Keratinocyte (primary cell): ENCODE measurements at regions not wholly inside any gene's neighbourhood (a gene's known extent, or its start where the extent isn't known, plus 50 kb on each side); places are given as distances from the start of the nearest gene placed in this dataset.

Experiments used
- DNase-seq: peaks from one replicate; pipeline ENCODE4 v3.0.0-alpha.2; 2011; ENCODE audit warnings: low read depth, missing footprints, low spot score
- FAIRE-seq: peaks from 2 replicates; lab custom pipeline; 2011; peaks lifted over from hg19 to GRCh38; lab: Jason Lieb, UNC
- H2AFZ ChIP-seq: 2 replicates; pipeline ENCODE4 v1.6.0; 2012; ENCODE audit warnings: low read length, control low read depth, inconsistent platforms; ENCODE audit not compliant: control insufficient read depth
- H3K27ac ChIP-seq: 2 replicates; pipeline ENCODE4 v1.5.1; 2011; ENCODE audit warnings: low read length; ENCODE audit not compliant: control insufficient read depth, insufficient read depth
- H3K27me3 ChIP-seq: 3 replicates; pipeline ENCODE4 v1.6.0; 2011; ENCODE audit warnings: low read length; ENCODE audit not compliant: control insufficient read depth, insufficient read depth; ENCODE audit errors: extremely low read depth
- H3K36me3 ChIP-seq, 2 experiments: 2 replicates in 1 of 2; 3 replicates in 1 of 2; pipeline ENCODE4 v1.5.1; 2011; ENCODE audit warnings: low read length in 2 of 2, mild to moderate bottlenecking in 1 of 2; ENCODE audit not compliant: control insufficient read depth in 2 of 2, insufficient read depth in 2 of 2; ENCODE audit errors: extremely low read depth in 1 of 2
- H3K4me1 ChIP-seq: 3 replicates; pipeline ENCODE4 v1.5.1; 2011; ENCODE audit warnings: low read length; ENCODE audit not compliant: control insufficient read depth, insufficient read depth; ENCODE audit errors: extremely low read depth
- H3K4me2 ChIP-seq: 3 replicates; pipeline ENCODE4 v1.6.0; 2011; ENCODE audit warnings: low read depth, low read length; ENCODE audit not compliant: control insufficient read depth, insufficient read depth; ENCODE audit errors: extremely low read depth
- H3K4me3 ChIP-seq, 3 experiments: fragments of 200-600 bp in 1 of 3; sonication (generic) in 1 of 3; 2 replicates in 2 of 3; 3 replicates in 1 of 3; pipeline ENCODE4 v1.5.1; 2011 to 2016; ENCODE audit warnings: low read length in 3 of 3, mild to moderate bottlenecking in 3 of 3, control low read depth in 2 of 3, inconsistent platforms in 1 of 3, low read depth in 1 of 3, mixed read lengths in 1 of 3, mixed run types in 1 of 3, moderate library complexity in 1 of 3; ENCODE audit not compliant: control insufficient read depth in 2 of 3, insufficient read depth in 2 of 3; ENCODE audit errors: extremely low read depth in 1 of 3
- H3K79me2 ChIP-seq: 2 replicates; pipeline ENCODE4 v1.6.0; 2012; ENCODE audit warnings: low read length; ENCODE audit not compliant: control insufficient read depth, insufficient read depth
- H3K9ac ChIP-seq: 3 replicates; pipeline ENCODE4 v1.6.0; 2011; ENCODE audit warnings: low read length; ENCODE audit not compliant: control insufficient read depth, insufficient read depth; ENCODE audit errors: extremely low read depth
- H3K9me1 ChIP-seq: 3 replicates; pipeline ENCODE4 v1.6.0; 2011; ENCODE audit warnings: low read length; ENCODE audit not compliant: control insufficient read depth, insufficient read depth; ENCODE audit errors: extremely low read depth
- H3K9me3 ChIP-seq: 2 replicates; pipeline ENCODE4 v1.5.1; 2012; ENCODE audit warnings: low read depth, low read length; ENCODE audit not compliant: control insufficient read depth
- H4K20me1 ChIP-seq: 3 replicates; pipeline ENCODE4 v1.6.0; 2011; ENCODE audit warnings: low read length; ENCODE audit not compliant: control insufficient read depth, insufficient read depth; ENCODE audit errors: extremely low read depth
- EZH2 ChIP-seq: IDR thresholded peaks from one replicate; pipeline ENCODE4 v1.6.1; 2012; ENCODE audit warnings: inconsistent platforms, mild to moderate bottlenecking, low read length, moderate library complexity
- dilution Hi-C: fragments of 300-500 bp; cut with MboI; formaldehyde crosslinking; loops from one replicate; pipeline ENCODE4 v1.7.0; 2020; ENCODE audit warnings: low sequenced_read_pairs; ENCODE audit not compliant: extremely low pct_ligation_motif_present
- TF ChIP-seq, protein P1 (sequence below), 3 experiments: IDR thresholded peaks in 1 of 3; conservative IDR thresholded peaks in 1 of 3; optimal IDR thresholded peaks in 1 of 3; 2 replicates in 2 of 3; 3 replicates in 1 of 3; pipeline versions ENCODE3 to v1.5.1; 2011; ENCODE audit warnings: low read length in 3 of 3, mild to moderate bottlenecking in 3 of 3, moderate library complexity in 2 of 3, control low read depth in 1 of 3, inconsistent platforms in 1 of 3; ENCODE audit not compliant: insufficient read depth in 2 of 3; ENCODE audit errors: extremely low read depth in 1 of 3

DNA sequence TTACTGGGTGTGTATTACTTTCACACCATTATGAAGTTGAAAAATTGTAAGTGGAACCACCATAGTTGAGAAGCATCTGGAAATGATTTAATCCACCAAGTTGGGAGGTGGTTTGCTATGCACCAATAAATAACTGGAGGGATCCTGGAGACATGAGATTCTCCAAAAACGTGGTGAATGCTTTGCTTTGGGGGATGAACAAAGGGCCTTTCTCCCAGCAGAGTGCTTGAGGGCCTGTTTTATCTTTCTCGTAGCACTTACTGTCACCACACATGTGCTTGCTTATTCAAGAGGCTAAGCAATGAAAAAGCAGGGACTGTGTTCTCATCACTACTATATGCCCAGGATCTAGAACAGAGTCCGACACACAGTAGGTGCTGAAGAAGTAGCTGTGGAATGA is 371.1 kb downstream of the DHX35 start:
- no peaks in the 10 kb centered on the region for H3K36me3 ChIP-seq
- no peak for FAIRE-seq
- H3K9me1 ChIP-seq = no peaks in the 10 kb centered on the region
- H3K79me2 ChIP-seq = no peaks in the 10 kb centered on the region
- no peak overlapping the region for H3K4me2 ChIP-seq
- H3K27me3 ChIP-seq = no peaks in the 10 kb centered on the region
- H3K4me3 ChIP-seq = no peak overlapping the region
- H2AFZ ChIP-seq = no peak overlapping the region
- dilution Hi-C loops = no loop called here
- no peaks in the 10 kb centered on the region for H3K4me1 ChIP-seq
- H3K9me3 ChIP-seq = no peaks in the 10 kb centered on the region
- no peak overlapping the region for H3K27ac ChIP-seq
- H3K9ac ChIP-seq = no peak overlapping the region
- TF ChIP-seq, protein P1, sequence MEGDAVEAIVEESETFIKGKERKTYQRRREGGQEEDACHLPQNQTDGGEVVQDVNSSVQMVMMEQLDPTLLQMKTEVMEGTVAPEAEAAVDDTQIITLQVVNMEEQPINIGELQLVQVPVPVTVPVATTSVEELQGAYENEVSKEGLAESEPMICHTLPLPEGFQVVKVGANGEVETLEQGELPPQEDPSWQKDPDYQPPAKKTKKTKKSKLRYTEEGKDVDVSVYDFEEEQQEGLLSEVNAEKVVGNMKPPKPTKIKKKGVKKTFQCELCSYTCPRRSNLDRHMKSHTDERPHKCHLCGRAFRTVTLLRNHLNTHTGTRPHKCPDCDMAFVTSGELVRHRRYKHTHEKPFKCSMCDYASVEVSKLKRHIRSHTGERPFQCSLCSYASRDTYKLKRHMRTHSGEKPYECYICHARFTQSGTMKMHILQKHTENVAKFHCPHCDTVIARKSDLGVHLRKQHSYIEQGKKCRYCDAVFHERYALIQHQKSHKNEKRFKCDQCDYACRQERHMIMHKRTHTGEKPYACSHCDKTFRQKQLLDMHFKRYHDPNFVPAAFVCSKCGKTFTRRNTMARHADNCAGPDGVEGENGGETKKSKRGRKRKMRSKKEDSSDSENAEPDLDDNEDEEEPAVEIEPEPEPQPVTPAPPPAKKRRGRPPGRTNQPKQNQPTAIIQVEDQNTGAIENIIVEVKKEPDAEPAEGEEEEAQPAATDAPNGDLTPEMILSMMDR (optimal IDR thresholded peaks at IDR 0.05 in 1 of 3, IDR thresholded peaks at IDR 0.05 in 1 of 3, conservative IDR thresholded peaks at IDR 0.05 in 1 of 3; ENCODE audit: extremely low read depth in 1 of 3, insufficient read depth in 2 of 3, low read length in 3 of 3) = no peak
- TF ChIP-seq EZH2 = no peak
- H4K20me1 ChIP-seq = no peaks in the 10 kb centered on the region
- DNase-seq = no peak

DNA sequence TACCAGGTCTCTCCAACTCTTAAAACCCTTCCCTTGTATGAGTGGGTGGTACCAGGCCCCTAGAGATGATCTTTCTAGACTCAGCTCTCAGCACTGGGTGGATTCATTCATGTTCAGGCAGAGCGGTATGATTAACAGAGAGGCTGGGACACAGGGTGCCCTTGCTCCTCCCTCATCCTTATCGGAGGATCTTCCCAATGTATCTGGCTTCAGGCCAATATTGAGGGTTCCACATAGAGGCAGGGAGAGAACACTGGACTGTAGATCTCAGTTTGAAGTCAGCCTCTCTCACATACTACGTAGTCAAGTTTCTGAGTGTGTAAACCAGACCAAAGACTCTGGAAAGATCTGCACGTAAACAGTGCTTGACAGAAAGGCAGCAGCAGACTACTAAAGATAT is 366.2 kb downstream of the DHX35 start:
- Histone ChIP-seq H3K27me3 (no peaks in the 10 kb centered on the region), H3K4me2 (no peak overlapping the region), H3K4me3 (no peak overlapping the region), H3K79me2 (no peaks in the 10 kb centered on the region), H4K20me1 (no peaks in the 10 kb centered on the region), H3K36me3 (no peaks in the 10 kb centered on the region), H3K9me1 (no peaks in the 10 kb centered on the region), H2AFZ (no peak overlapping the region), H3K4me1 (no peaks in the 10 kb centered on the region), H3K9me3 (no peaks in the 10 kb centered on the region), H3K27ac (no peak overlapping the region), H3K9ac (no peak overlapping the region)
- TF ChIP-seq, protein P1 (optimal IDR thresholded peaks at IDR 0.05 in 1 of 3, IDR thresholded peaks at IDR 0.05 in 1 of 3, conservative IDR thresholded peaks at IDR 0.05 in 1 of 3; ENCODE audit: extremely low read depth in 1 of 3, insufficient read depth in 2 of 3, low read length in 3 of 3) = no peak
- TF ChIP-seq EZH2 = no peak
- dilution Hi-C loops = no loop called here
- FAIRE-seq = no peak
- DNase-seq = no peak
